Mesendoderm (in vitro differentiated cells): ENCODE measurements at regions not wholly inside any gene's neighbourhood (a gene's known extent, or its start where the extent isn't known, plus 50 kb on each side); places are given as distances from the start of the nearest gene placed in this dataset.

Experiments
- DNase-seq: peaks from one replicate; pipeline ENCODE4 v3.0.0; 2013
- H2AK5ac ChIP-seq: 2 replicates; pipeline ENCODE4 v1.6.1; 2013; ENCODE audit warnings: low read length, inconsistent platforms
- H2BK120ac ChIP-seq: 2 replicates; pipeline ENCODE4 v1.6.1; 2013; ENCODE audit warnings: low read depth, mild to moderate bottlenecking, low read length, moderate library complexity, mixed read lengths
- H2BK15ac ChIP-seq: replicated peaks from 2 replicates; pipeline ENCODE4 v1.6.1; 2013; ENCODE audit warnings: low read depth, mild to moderate bottlenecking, moderate library complexity
- H2BK5ac ChIP-seq: 2 replicates; pipeline ENCODE4 v1.6.1; 2013; ENCODE audit warnings: low read length, inconsistent platforms
- H3K18ac ChIP-seq: 2 replicates; pipeline ENCODE4 v1.6.1; 2013; ENCODE audit warnings: mild to moderate bottlenecking, low read length, mixed read lengths
- H3K23ac ChIP-seq: one replicate; pipeline ENCODE4 v1.6.1; 2013; ENCODE audit warnings: low read length
- H3K27ac ChIP-seq: 2 replicates; pipeline ENCODE4 v1.5.1; 2013; ENCODE audit warnings: low read depth, mild to moderate bottlenecking, inconsistent platforms, low read length, moderate library complexity
- H3K27me3 ChIP-seq: 2 replicates; pipeline ENCODE4 v1.6.1; 2013; ENCODE audit warnings: low read length, control low read depth, mild to moderate bottlenecking, inconsistent platforms; ENCODE audit not compliant: insufficient read depth, poor library complexity
- H3K36me3 ChIP-seq: 2 replicates; pipeline ENCODE4 v1.6.1; 2013; ENCODE audit warnings: low read length, inconsistent platforms; ENCODE audit not compliant: control insufficient read depth, insufficient read depth
- H3K4ac ChIP-seq: one replicate; pipeline ENCODE4 v1.6.1; 2013; ENCODE audit warnings: low read depth, mild to moderate bottlenecking, low read length, moderate library complexity
- H3K4me1 ChIP-seq: 2 replicates; pipeline ENCODE4 v1.6.1; 2013; ENCODE audit warnings: low read depth, low read length, inconsistent platforms; ENCODE audit not compliant: control insufficient read depth
- H3K4me2 ChIP-seq: 2 replicates; pipeline ENCODE4 v1.6.1; 2013; ENCODE audit warnings: low read length
- H3K4me3 ChIP-seq: 2 replicates; pipeline ENCODE4 v1.5.1; 2013; ENCODE audit warnings: mild to moderate bottlenecking, low read length
- H3K56ac ChIP-seq: one replicate; pipeline ENCODE4 v1.6.1; 2013; ENCODE audit warnings: low read length
- H3K79me1 ChIP-seq: 2 replicates; pipeline ENCODE4 v1.6.1; 2013; ENCODE audit warnings: low read length, inconsistent platforms
- H3K79me2 ChIP-seq: 2 replicates; pipeline ENCODE4 v1.6.1; 2013; ENCODE audit warnings: mild to moderate bottlenecking, low read length; ENCODE audit not compliant: control insufficient read depth, insufficient read depth
- H3K9ac ChIP-seq: 2 replicates; pipeline ENCODE4 v1.6.1; 2013; ENCODE audit warnings: low read length, inconsistent platforms
- H4K5ac ChIP-seq: one replicate; pipeline ENCODE4 v1.6.1; 2013; ENCODE audit warnings: low read length
- H4K8ac ChIP-seq: one replicate; pipeline ENCODE4 v1.6.1; 2013; ENCODE audit warnings: low read depth, mild to moderate bottlenecking, control low read depth, low read length, moderate library complexity
- WGBS: extraction: QIAGEN DNeasy Blood & Tissue Kit; methylation state at CpG from one replicate; pipeline ENCODE4 v1.1.7; 2013; ENCODE audit warnings: low lambda C conversion rate, missing lambda C conversion rate; ENCODE audit not compliant: insufficient coverage; ENCODE audit errors: extremely low coverage; 5-methylcytosine and 5-hydroxymethylcytosine counted together

DNA sequence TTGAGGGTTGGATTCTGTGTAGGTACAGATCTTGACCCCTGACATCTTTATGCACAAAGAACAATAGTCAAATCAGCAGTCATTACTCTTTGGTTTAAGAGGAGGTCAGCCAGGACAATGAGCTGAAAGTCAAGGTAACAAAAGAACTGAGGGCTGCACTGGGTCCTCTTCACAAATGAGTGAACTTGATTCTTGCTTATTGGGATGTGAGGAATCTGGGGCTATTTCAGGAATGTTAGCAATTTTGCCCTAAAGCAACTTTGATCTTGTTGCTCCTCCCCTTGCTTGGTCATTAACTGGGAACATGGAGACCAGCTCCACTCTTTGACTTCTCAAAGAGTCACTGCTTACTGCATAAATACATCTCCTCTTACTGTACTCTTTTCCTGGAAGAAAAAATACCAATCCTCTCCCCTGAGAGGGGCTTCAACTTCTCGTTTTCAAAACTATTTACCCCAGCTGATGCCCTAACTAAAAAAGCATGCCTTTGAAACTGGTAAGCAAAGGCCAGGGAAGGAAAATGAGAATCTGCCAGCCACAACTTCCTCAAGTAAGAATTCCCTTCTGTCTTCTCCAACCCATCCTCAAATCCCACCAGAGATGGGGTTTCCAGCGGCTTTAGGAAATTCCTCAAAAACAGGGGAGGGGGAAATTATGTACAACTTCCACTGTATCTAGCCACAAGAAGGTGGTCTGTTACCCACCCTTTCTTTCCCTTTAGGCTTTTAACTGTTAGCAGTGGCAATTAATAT, 368.3 kb downstream of the ENC1 start:
- Histone ChIP-seq H3K4me3 (no peak overlapping the region), H2BK5ac (no peak overlapping the region), H3K4ac (no peak overlapping the region), H3K79me1 (no peaks in the 10 kb centered on the region), H3K9ac (no peak overlapping the region), H3K4me2 (no peak overlapping the region), H3K18ac (peak overlapping the region; percentile 85), H4K5ac (peak overlapping the region; percentile 64), H3K4me1 (peaks cover 6% of the 10 kb centered on the region), H3K27me3 (no peaks in the 10 kb centered on the region), H2AK5ac (no peak overlapping the region), H3K56ac (peak overlapping the region; percentile 30), H3K36me3 (no peaks in the 10 kb centered on the region), H2BK120ac (peak overlapping the region; percentile 74), H2BK15ac (peak overlapping the region; percentile 64), H3K23ac (no peak overlapping the region), H4K8ac (peak overlapping the region; percentile 13), H3K79me2 (no peaks in the 10 kb centered on the region), H3K27ac (peak overlapping the region; percentile 28)
- peak; percentile 98 for DNase-seq
- WGBS: no CpG with 5 or more reads among the region's 2 CpGs

DNA sequence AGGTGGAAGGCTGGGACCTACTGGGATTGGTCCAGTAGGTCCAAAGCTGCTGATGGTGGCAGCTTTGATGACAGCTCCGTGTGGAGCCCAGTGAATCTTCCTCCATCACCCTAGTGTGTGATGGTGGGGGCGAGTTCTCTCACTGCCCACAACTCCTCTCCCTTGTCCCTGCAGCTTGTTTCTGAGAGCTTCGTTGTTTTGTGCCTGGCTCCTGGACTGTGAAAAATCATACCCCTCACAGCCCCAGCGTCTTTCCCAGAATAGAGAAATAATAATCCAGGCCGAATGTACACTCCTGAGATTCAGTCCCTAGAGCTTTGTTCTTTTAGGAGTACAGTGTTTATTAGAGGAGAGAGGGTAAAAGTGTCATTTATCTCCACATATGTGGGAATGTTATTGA, 372.2 kb downstream of the ENC1 start:
- H3K23ac ChIP-seq: no peak overlapping the region
- H3K4me2 ChIP-seq: no peak overlapping the region
- H3K27me3 ChIP-seq: no peaks in the 10 kb centered on the region
- no peak overlapping the region for H4K5ac ChIP-seq
- no peak overlapping the region for H3K9ac ChIP-seq
- no peaks in the 10 kb centered on the region for H3K79me1 ChIP-seq
- H3K36me3 ChIP-seq: no peaks in the 10 kb centered on the region
- H3K56ac ChIP-seq: no peak overlapping the region
- H4K8ac ChIP-seq: no peak overlapping the region
- no peaks in the 10 kb centered on the region for H3K79me2 ChIP-seq
- no peak for DNase-seq
- no peak overlapping the region for H2BK120ac ChIP-seq
- H3K18ac ChIP-seq: no peak overlapping the region
- no CpG with 5 or more reads among the region's 5 CpGs for WGBS
- no peak overlapping the region for H2BK15ac ChIP-seq
- no peak overlapping the region for H3K27ac ChIP-seq
- no peak overlapping the region for H3K4ac ChIP-seq
- H3K4me3 ChIP-seq: no peak overlapping the region
- no peak overlapping the region for H2AK5ac ChIP-seq
- no peak overlapping the region for H2BK5ac ChIP-seq
- H3K4me1 ChIP-seq: peaks cover 6% of the 10 kb centered on the region

DNA sequence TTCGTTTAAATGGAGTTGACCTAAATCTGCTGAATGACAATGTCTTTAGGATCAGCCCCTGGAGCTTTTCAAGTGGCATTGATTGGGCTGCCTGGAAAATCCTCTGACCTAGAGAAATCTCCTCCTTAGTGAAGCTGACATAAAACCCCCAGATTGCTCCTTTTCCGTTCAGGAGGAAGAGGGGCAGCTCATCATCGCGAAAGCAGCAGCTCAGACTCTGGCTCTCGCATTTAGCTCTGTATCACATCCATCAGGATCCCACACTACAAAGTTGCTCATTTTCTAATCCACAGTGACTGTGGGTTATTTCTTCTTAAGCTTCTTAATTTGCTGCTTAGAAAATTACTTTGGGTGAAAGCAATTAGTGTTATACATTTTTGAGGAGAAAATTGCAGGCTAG, 373.7 kb downstream of the ENC1 start:
- WGBS: no CpG with 5 or more reads among the region's 5 CpGs
- Histone ChIP-seq H2BK15ac (no peak overlapping the region), H3K27me3 (no peaks in the 10 kb centered on the region), H3K4me2 (no peak overlapping the region), H3K79me1 (no peaks in the 10 kb centered on the region), H3K9ac (no peak overlapping the region), H2BK120ac (no peak overlapping the region), H3K4ac (no peak overlapping the region), H4K5ac (no peak overlapping the region), H2AK5ac (no peak overlapping the region), H3K23ac (no peak overlapping the region), H3K4me3 (no peak overlapping the region), H3K18ac (no peak overlapping the region), H3K27ac (no peak overlapping the region), H3K4me1 (peaks cover under 1% of the 10 kb centered on the region), H3K36me3 (no peaks in the 10 kb centered on the region), H4K8ac (no peak overlapping the region), H3K56ac (no peak overlapping the region), H3K79me2 (no peaks in the 10 kb centered on the region), H2BK5ac (no peak overlapping the region)
- DNase-seq: no peak

DNA sequence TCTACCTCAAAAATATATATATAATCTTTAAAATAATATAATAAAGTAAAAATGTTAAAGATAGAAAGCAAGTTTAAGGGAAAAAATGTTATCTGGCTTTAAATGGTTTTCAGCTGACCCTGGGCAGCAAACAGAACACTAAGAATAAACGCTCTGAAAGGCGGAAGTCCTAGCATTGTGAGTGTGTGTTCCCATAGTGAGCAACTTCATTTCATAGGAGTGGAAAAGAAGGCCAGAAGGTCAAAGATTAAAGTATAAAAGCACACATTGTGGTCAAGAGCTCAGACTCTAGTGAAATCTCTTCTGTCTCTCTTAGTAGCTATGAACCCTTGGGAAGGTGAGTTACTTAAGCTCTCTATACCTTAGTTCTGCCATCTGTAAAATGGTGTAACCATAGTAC, 374.4 kb downstream of the ENC1 start:
- Histone ChIP-seq H3K27ac (no peak overlapping the region), H2BK15ac (no peak overlapping the region), H4K8ac (no peak overlapping the region), H3K27me3 (no peaks in the 10 kb centered on the region), H3K79me2 (no peaks in the 10 kb centered on the region), H3K79me1 (no peaks in the 10 kb centered on the region), H3K9ac (no peak overlapping the region), H2AK5ac (no peak overlapping the region), H3K23ac (no peak overlapping the region), H2BK5ac (no peak overlapping the region), H3K4me2 (no peak overlapping the region), H3K4ac (no peak overlapping the region), H3K56ac (no peak overlapping the region), H4K5ac (no peak overlapping the region), H3K4me1 (no peaks in the 10 kb centered on the region), H3K36me3 (no peaks in the 10 kb centered on the region), H3K18ac (no peak overlapping the region), H2BK120ac (no peak overlapping the region), H3K4me3 (no peak overlapping the region)
- DNase-seq: no peak
- WGBS: no CpG with 5 or more reads among the region's 2 CpGs

DNA sequence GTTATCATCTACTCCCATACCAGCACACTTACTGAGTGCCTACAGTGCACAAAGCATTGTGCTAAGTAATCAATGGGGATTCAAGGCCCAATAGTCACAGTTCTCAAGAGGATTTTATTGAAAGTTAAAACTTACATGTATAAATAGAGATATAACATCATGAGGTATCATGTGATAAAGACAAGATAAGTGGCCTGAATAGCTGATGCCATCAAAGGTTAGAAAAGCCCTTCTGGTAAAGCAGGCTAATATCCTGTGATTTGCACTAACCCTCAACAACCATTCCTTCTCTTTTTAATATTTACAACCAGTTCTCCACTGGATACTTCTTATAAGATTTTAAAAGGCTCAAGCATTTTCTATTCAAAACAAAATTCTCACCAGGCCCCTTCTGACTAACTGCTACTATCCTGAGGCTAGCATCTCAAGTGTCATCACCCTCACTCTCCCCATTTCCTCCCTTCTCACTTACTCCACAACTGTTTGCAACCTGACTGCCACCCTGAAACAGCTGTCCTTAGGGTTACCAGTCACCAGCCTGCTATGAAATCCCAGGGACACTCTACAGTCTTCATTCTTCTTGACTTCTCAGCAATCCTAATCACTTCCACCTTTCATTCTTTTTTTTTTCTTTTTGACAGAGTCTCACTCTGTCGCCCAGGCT, 377.9 kb downstream of the ENC1 start:
- H3K18ac ChIP-seq: no peak overlapping the region
- H3K56ac ChIP-seq: no peak overlapping the region
- H4K5ac ChIP-seq: no peak overlapping the region
- H3K4me1 ChIP-seq: no peaks in the 10 kb centered on the region
- no peak overlapping the region for H3K27ac ChIP-seq
- H2BK120ac ChIP-seq: no peak overlapping the region
- H2BK15ac ChIP-seq: no peak overlapping the region
- no peaks in the 10 kb centered on the region for H3K79me1 ChIP-seq
- no peak overlapping the region for H2BK5ac ChIP-seq
- no peak overlapping the region for H3K9ac ChIP-seq
- H3K36me3 ChIP-seq: no peaks in the 10 kb centered on the region
- H2AK5ac ChIP-seq: no peak overlapping the region
- no peaks in the 10 kb centered on the region for H3K79me2 ChIP-seq
- no peak overlapping the region for H3K4me3 ChIP-seq
- no CpG with 5 or more reads among the region's 1 CpG for WGBS
- no peak for DNase-seq
- H3K27me3 ChIP-seq: no peaks in the 10 kb centered on the region
- no peak overlapping the region for H3K4me2 ChIP-seq
- no peak overlapping the region for H3K4ac ChIP-seq
- H4K8ac ChIP-seq: no peak overlapping the region
- no peak overlapping the region for H3K23ac ChIP-seq
